Ovary (tissue), 3 donors: ENCODE measurements at regions not wholly inside any gene's neighbourhood (a gene's known extent, or its start where the extent isn't known, plus 50 kb on each side); places are given as distances from the start of the nearest gene placed in this dataset.

Experiments used
- CTCF ChIP-seq, 3 donors: fragments of 450-650 bp in 2 of 3; fragments of 200-600 bp in 1 of 3; IDR thresholded peaks; one replicate each; pipeline versions ENCODE4 v1.5.1 to v1.8.0; 2016 to 2022; ENCODE audit warnings: antibody characterized with exemption in 3 of 3, mild to moderate bottlenecking in 1 of 3
- POLR2A ChIP-seq: fragments of 450-650 bp; IDR thresholded peaks from one replicate; pipeline ENCODE4 v1.6.1; 2017; ENCODE audit warnings: antibody characterized with exemption, mild to moderate bottlenecking, moderate library complexity
- donor health status: DM: no; HTN: no; CAD: no.

GRCh38 chr1:4130096-4130495 is 230.0 kb upstream of the C1orf174 start:
- no peak for TF ChIP-seq CTCF (IDR thresholded peaks at IDR 0.05)
- no peak for TF ChIP-seq POLR2A
